ENCODE measurements at regions not wholly inside any gene's neighbourhood (a gene's known extent, or its start where the extent isn't known, plus 50 kb on each side); places are given as distances from the start of the nearest gene placed in this dataset.

- ChIA-PET CTCF (no interaction called here), POLR2A (ENCODE audit: low non-redundant PET) (no interaction called here)
- no peaks in the 10 kb centered on the region for H3K27me3 ChIP-seq (replicated peaks; ENCODE audit: insufficient read depth, low read depth, low read length, poor library complexity)
- no peak overlapping the region for H3K27ac ChIP-seq (ENCODE audit: low read depth, low read length, poor library complexity, severe bottlenecking)
- H3K36me3 ChIP-seq (ENCODE audit: insufficient read depth, low read length, poor library complexity, severe bottlenecking), result no peaks in the 10 kb centered on the region
- DNase-seq (ENCODE audit: low spot score), result peak; percentile 48
- H3K9me3 ChIP-seq (ENCODE audit: low read depth, low read length, poor library complexity, severe bottlenecking), result no peaks in the 10 kb centered on the region
- intact Hi-C loops (cut with micrococcal nuclease; ENCODE audit: unreplicated experiment), result loop anchor here (5.0 kb wide), 1 partner anchor 212 kb away; no protein-coding TSS in a partner anchor
- TF ChIP-seq CTCF (conservative IDR thresholded peaks at IDR 0.05; ENCODE audit: low read depth, low read length) (peak; percentile 61), EZH2 (IDR thresholded peaks at IDR 0.05; ENCODE audit: borderline replicate concordance, low read depth, low read length, poor library complexity, severe bottlenecking) (no peak)
- no TSS peak for BruUV-seq (replicated peaks)
- H3K4me3 ChIP-seq (ENCODE audit: low read depth, low read length, poor library complexity, severe bottlenecking), result no peak overlapping the region
- H3K4me1 ChIP-seq (ENCODE audit: insufficient read depth, low read length, poor library complexity, severe bottlenecking), result no peaks in the 10 kb centered on the region
These were observed 80.9 kb upstream of the ARHGEF26 start for GRCh38 chr3:154040283-154040682.

- TF ChIP-seq CTCF (conservative IDR thresholded peaks at IDR 0.05; ENCODE audit: low read depth, low read length) (no peak), EZH2 (IDR thresholded peaks at IDR 0.05; ENCODE audit: borderline replicate concordance, low read depth, low read length, poor library complexity, severe bottlenecking) (no peak)
- Histone ChIP-seq H3K4me1 (ENCODE audit: insufficient read depth, low read length, poor library complexity, severe bottlenecking) (no peaks in the 10 kb centered on the region), H3K36me3 (ENCODE audit: insufficient read depth, low read length, poor library complexity, severe bottlenecking) (no peaks in the 10 kb centered on the region), H3K4me3 (ENCODE audit: low read depth, low read length, poor library complexity, severe bottlenecking) (no peak overlapping the region), H3K27ac (ENCODE audit: low read depth, low read length, poor library complexity, severe bottlenecking) (no peak overlapping the region), H3K9me3 (ENCODE audit: low read depth, low read length, poor library complexity, severe bottlenecking) (no peaks in the 10 kb centered on the region), H3K27me3 (replicated peaks; ENCODE audit: insufficient read depth, low read depth, low read length, poor library complexity) (no peaks in the 10 kb centered on the region)
- no TSS peak for BruUV-seq (replicated peaks)
- ChIA-PET CTCF (no interaction called here), POLR2A (ENCODE audit: low non-redundant PET) (no interaction called here)
- intact Hi-C loops (cut with micrococcal nuclease; ENCODE audit: unreplicated experiment), result loop anchor here (5.0 kb wide), 1 partner anchor 208 kb away; no protein-coding TSS in a partner anchor
- DNase-seq (ENCODE audit: low spot score), result no peak
These were observed 76.5 kb upstream of the ARHGEF26 start for GRCh38 chr3:154044671-154045070.

- TF ChIP-seq CTCF (conservative IDR thresholded peaks at IDR 0.05; ENCODE audit: low read depth, low read length) (no peak), EZH2 (IDR thresholded peaks at IDR 0.05; ENCODE audit: borderline replicate concordance, low read depth, low read length, poor library complexity, severe bottlenecking) (no peak)
- ChIA-PET POLR2A (ENCODE audit: low non-redundant PET) (no interaction called here), CTCF (no interaction called here)
- Histone ChIP-seq H3K9me3 (ENCODE audit: low read depth, low read length, poor library complexity, severe bottlenecking) (no peaks in the 10 kb centered on the region), H3K27me3 (replicated peaks; ENCODE audit: insufficient read depth, low read depth, low read length, poor library complexity) (no peaks in the 10 kb centered on the region), H3K36me3 (ENCODE audit: insufficient read depth, low read length, poor library complexity, severe bottlenecking) (no peaks in the 10 kb centered on the region), H3K4me1 (ENCODE audit: insufficient read depth, low read length, poor library complexity, severe bottlenecking) (no peaks in the 10 kb centered on the region), H3K27ac (ENCODE audit: low read depth, low read length, poor library complexity, severe bottlenecking) (no peak overlapping the region), H3K4me3 (ENCODE audit: low read depth, low read length, poor library complexity, severe bottlenecking) (no peak overlapping the region)
- no TSS peak for BruUV-seq (replicated peaks)
- intact Hi-C loops (cut with micrococcal nuclease; ENCODE audit: unreplicated experiment), result no loop called here
- no peak for DNase-seq (ENCODE audit: low spot score)
These were observed 71.0 kb upstream of the ARHGEF26 start for GRCh38 chr3:154050216-154050615.
